GM21360 (cell line): ENCODE measurements at regions not wholly inside any gene's neighbourhood (a gene's known extent, or its start where the extent isn't known, plus 50 kb on each side); places are given as distances from the start of the nearest gene placed in this dataset.

ENCODE experiments used
- ATAC-seq: cut with Tn5 transposase; IDR thresholded peaks from one replicate; pipeline ENCODE4 v1.9.1; 2021; ENCODE audit warnings: mild to moderate bottlenecking, moderate library complexity; ENCODE audit not compliant: unreplicated experiment

DNA sequence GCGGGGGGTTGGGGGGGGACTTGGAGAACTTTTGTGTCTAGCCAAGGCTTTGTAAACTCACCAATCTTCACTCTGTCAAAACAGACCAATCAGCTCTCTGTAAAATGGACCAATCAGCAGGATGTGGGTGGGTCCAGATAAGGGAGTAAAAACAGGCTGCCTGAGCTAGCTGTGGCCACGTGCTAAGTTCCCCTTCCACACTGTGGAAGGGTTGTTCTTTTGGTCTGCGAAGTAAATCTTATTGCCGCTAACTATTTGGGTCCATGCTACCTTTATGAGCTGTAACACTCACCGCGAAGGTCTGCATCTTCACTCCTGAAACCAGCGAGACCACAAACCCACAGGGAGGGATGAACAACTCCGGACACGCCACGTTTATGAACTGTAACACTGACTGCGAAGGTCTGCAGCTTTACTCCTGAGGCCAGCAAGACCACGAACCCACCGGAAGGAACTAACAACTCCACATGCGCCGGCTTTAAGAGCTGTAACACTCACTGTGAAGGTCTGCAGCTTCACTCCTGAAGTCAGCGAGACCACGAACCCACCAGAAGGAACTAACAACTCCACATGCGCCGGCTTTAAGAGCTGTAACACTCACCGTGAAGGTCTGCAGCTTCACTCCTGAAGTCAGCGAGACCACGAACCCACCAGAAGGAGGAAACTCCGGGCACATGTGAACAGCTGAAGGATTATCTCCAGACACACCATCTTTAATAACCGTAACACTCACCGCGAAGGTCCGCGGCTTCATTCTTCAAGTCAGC lies 186.6 kb downstream of the ID4 start:
- ATAC-seq, result peak; percentile 64

GRCh38 chr6:20024316-20024673 lies 187.1 kb downstream of the ID4 start:
- ATAC-seq, result peak; percentile 17

DNA sequence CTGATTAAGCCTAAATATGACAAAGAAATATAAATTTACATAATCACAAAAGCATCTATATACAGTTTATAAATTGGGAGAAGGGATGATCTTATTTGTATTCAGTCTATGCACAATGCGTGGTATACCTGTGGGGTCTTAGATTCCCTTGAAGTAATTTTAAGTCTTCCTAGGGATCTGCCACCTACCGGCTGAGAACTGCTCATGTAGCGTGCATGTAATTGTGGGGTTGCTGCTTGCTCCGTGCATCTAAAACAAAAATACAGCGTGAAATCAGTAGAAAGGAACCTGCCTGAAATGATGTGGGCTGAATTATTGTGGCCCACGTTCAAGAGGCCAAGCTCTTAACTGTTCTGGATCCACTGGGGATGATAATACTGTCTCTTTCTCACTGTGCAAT lies 187.3 kb downstream of the MBOAT1 start:
- no peak for ATAC-seq

DNA sequence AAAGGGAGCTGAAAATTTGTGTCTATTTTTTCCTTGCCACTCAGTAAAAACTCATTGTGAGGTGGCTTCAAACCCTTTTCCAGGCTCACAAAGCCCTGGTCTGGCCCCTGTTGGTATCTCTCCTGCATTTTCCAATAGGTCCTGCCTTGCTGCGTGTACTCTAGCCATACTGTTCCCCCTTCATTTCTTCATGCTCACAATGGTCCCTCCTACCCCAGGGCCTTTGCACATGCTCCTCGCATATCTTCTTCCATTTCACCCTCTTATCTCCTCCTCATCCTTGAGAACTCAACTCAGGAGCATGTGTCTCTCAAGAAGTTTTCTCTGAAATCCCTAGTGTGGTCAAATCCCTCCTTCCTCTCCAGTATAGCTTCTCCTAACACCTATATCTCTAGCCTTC lies 186.6 kb downstream of the MBOAT1 start:
- no peak for ATAC-seq

DNA sequence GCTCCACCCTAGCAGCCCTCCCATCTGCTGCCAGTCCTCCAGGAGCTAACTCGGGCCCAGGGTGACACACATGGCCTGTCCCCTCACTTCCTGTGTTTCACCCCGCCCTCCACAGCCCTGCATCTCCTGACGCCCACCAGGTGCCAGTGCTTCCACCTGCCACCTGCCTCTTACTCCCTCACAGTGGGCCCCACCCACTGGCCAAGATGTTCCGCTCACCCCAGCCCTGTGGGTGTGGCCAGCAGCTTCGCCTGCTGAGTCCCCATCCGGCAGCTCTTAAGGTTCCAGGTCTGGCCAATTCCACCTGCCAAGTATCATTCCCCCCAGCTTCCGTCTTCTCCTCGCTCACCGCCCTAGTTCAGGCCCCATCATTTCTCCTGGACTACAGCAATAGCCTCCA lies 184.1 kb downstream of the MBOAT1 start:
- no peak for ATAC-seq

GRCh38 chr6:20028562-20028961 lies 183.7 kb downstream of the MBOAT1 start:
- ATAC-seq, result no peak

DNA sequence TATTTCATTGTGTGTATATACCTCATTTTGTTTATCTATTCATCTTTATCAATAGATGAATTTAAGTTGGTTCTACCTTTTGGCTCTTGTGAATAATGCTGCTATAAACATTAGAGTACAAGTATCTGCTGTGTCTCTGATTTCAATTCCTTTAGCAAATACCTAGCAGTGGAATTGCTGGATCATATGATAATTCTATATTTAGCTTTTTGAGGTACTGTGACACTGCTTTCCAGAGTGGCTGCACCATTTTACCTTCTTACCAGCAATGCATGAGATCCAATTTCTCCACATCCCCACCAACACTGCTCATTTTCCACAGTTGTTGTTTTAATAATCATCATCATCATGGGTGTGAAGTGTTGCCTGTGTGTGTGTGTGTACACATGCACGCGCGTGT lies 182.3 kb downstream of the MBOAT1 start:
- ATAC-seq, result no peak

- no peak for ATAC-seq
Measured at GRCh38 chr6:20031342-20031741, 180.9 kb downstream of the MBOAT1 start.

DNA sequence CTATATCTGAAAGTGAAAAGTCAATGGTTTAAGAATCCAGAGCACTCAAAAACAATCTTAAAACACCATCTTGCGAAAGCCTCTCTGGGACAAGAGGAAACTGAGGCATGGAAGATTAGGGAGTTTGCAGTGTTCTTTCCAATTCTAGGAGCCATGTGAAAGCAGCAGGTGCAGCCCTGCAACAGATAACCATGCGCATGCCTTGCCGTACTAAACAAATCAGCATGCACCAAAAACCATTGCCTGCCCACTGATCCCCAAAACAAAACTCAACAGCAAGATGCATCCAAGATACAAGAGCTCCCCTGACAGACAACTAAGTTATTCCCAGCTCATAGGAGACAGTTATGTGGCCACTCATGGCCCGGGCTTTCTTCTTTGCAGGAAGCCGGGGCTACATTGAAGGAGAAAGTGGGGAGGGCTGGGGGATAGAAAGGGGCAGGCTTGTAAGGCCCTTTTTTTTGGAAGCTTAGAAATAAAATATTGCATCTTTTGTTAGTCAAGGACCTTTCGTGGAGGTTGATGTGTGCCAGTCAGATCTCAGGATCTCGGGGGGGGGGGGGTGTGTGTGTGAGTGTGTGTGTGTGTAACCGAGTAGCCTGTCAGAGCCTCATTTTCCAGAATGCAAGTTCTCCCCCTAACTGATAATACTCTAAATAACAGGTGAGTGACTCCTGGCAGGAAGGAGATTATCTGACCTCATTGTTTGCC lies 178.4 kb downstream of the MBOAT1 start:
- no peak for ATAC-seq

DNA sequence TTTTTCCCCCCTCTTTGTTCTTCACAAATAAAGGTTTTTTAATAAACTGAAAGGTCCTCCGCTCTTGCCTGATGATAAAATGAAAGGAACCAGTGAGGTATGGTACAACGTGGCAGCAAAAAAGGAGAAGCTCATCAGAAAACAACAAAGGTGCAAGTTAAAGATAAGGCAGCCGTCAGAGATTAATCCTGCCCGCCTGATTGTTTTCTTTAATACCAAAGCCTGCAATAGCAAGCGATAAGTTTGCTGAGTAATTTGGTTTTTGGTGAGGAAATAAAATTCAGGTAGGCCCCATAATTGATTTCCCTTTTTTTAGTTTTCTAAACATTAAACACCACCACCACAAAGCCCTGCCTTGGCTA lies 177.9 kb downstream of the MBOAT1 start:
- ATAC-seq, result no peak

- no peak for ATAC-seq
Measured at GRCh38 chr6:20036141-20036677, 176.1 kb downstream of the MBOAT1 start.

GRCh38 chr6:20038410-20039204 lies 173.7 kb downstream of the MBOAT1 start:
- no peak for ATAC-seq

GRCh38 chr6:20044883-20045282 lies 167.4 kb downstream of the MBOAT1 start:
- no peak for ATAC-seq
